NCI-H1105 (cell line): ENCODE measurements at regions not wholly inside any gene's neighbourhood (a gene's known extent, or its start where the extent isn't known, plus 50 kb on each side); places are given as distances from the start of the nearest gene placed in this dataset.

ENCODE experiments used
- DNase-seq: peaks from one replicate; lab custom pipeline; 2025; lab: John Stamatoyannopoulos, UW

DNA sequence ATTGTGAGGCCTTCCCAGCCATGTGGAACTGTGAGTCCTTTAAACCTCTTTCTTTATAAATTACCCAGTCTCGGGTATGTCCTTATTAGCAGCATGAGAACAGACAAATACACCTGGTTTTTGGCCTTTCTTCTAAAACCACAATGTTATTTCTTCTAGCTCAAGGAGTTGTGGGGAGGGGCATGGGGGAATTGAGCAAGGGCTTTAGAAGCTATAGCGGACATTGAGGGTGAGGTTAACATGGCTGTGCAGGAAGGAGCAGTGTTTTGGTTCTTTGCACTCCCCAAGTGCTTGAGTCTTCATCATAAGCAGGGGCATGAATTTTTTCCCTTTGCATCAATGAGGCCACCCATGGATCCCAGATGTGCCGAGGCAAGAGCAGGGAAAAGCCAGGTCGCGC, 86.8 kb downstream of the SPRING1 start:
- no peak for DNase-seq

DNA sequence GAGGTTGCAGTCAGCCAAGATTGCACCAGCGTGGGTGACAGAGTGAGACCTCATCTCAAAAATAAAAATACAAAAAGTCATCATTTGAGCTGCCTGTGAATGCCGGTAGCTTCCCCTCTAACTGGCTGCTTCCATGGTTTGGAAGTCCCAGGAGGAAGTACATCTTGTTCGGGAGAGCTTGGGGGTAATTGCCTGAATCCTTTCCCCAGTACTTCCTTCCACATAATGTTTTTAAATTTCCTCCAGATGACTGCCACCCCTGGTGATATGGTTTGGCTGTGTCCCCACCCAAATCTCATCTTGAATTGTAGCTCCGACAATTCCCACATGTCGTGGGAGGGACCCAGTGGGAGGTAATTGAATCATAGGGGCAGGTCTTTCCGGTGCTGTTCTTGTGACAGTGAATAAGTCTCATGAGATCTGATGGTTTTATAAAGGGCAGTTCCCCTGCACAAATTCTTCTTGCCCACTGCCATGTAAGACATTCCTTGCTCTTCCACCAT, 87.2 kb downstream of the SPRING1 start:
- no peak for DNase-seq

- no peak for DNase-seq
Observed at GRCh38 chr12:116650062-116650461, 87.8 kb downstream of the SPRING1 start.

DNA sequence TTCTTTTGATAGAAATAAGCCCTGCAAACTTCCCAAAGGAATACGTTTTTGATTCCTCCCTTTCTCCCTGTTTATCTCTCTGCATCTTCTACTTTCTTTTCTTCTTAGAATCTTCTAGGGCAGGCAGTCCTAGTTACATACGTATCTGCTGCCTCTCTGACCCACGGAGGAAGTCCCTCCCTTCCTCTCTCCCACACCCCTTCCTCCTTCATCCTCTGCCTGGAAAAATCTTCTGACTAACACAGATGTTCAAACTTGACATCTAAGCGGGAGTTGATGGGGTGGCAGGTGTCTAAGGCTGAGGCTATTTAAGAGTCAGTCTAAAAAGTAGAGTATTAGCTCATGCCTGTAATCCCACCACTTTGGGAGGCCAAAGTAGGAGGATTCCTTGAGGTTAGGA, 88.6 kb downstream of the MAP1LC3B2 start:
- DNase-seq, result no peak

- no peak for DNase-seq
Observed at GRCh38 chr12:116646901-116647300, 87.7 kb downstream of the MAP1LC3B2 start.

DNA sequence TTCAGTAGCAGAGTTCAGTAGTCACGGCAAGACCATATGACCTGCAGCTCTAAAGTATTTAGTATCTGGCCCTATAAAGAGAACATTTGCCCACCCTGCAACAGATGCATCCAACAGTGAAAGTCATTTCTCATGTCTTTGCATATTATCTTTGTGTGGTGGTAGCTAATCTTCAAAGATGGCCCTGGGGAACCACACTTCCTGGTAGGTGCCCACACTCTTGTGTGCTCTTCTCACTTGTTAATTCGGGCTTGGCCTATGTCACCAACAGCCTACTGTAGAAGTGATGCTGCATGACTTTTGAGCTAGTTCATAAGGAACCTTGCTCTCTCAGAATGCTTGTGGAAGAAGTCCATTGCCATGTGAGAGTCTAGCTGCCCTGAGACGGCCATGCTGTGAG, 85.6 kb downstream of the MAP1LC3B2 start:
- no peak for DNase-seq

DNA sequence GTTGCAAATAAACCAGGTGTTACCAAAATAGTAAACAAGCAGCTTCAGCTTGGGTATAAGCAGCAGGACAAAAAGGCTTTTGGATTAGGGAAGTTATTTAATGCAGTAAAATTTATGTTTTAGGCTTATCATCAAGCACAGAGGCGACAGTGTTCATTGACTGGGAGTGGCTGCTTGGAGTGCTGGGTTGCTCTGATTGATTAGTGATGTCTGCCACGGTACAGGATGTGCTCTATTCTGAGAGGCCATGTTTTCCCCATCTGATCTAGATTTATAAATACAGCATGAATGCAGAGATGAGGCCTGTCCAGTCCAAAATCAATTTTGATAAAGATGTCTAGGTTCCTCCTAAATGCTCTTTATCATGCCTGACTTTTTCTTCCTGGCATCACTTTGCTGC, 83.5 kb downstream of the MAP1LC3B2 start:
- no peak for DNase-seq

DNA sequence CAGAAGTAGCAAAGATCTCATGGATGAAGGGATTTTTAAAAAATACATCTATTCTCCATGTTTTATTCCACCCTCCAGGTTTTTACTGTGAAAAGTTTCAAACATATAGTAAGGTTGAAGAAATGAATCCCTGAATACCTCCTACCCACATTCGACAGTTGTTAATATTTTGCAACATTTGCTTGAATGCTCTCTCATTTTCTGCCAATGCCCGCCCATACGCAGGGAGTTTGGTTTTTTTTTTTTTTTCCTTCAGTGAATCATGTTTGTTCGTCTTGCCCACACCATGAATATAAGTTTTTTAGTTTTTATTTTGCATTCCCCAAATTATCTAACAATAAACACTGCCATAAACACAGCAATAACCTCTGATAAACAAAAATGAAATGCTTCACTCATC, 82.9 kb downstream of the MAP1LC3B2 start:
- no peak for DNase-seq

- no peak for DNase-seq
Observed at GRCh38 chr12:116640281-116640680, 81.1 kb downstream of the MAP1LC3B2 start.

DNA sequence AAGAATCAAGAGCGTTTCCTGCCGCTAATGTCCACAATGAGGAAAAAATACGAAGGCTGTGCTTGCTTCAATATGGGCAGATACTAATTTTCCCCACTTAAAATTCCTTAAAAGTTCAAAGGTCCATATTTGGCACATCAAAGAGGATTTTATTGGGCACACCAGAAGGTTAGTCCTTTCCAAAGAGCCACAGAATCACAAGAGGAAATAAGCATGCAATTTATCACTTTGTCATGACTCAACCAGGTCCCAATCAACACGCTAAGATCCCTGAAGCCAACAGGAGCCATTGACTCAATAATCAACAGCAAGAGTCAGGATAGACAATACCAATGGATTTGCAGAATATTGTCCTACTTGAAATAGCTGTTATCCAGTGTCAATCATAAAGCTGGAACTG, 80.6 kb downstream of the MAP1LC3B2 start:
- no peak for DNase-seq

- no peak for DNase-seq
Observed at GRCh38 chr12:116638376-116638775, 79.2 kb downstream of the MAP1LC3B2 start.

DNA sequence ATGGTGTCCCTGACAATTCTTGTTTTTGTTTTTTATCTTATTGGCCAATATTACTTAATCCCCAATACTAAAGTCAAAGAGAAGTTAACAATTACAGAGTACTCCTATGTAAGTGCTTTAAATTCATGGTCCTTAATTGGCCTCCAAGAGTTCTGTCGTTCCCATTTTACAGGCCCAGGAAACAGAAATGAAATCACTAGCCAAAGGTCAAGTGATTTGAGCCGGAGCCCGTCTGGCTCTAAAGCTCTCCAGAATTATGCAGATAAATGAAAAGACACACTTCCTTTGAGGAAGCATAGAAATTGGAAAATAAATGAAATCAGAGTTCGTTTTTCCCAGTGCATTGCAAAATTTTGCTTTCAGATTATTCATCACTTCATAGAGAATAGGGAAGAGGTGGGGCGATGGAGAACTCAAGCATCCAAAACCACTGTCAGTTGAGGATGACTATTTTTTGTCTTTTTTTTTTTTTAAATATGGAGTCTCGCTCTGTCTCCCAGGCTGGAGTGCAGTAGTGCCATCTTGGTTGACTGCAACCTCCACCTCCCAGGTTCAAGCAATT, 78.5 kb downstream of the MAP1LC3B2 start:
- no peak for DNase-seq

DNA sequence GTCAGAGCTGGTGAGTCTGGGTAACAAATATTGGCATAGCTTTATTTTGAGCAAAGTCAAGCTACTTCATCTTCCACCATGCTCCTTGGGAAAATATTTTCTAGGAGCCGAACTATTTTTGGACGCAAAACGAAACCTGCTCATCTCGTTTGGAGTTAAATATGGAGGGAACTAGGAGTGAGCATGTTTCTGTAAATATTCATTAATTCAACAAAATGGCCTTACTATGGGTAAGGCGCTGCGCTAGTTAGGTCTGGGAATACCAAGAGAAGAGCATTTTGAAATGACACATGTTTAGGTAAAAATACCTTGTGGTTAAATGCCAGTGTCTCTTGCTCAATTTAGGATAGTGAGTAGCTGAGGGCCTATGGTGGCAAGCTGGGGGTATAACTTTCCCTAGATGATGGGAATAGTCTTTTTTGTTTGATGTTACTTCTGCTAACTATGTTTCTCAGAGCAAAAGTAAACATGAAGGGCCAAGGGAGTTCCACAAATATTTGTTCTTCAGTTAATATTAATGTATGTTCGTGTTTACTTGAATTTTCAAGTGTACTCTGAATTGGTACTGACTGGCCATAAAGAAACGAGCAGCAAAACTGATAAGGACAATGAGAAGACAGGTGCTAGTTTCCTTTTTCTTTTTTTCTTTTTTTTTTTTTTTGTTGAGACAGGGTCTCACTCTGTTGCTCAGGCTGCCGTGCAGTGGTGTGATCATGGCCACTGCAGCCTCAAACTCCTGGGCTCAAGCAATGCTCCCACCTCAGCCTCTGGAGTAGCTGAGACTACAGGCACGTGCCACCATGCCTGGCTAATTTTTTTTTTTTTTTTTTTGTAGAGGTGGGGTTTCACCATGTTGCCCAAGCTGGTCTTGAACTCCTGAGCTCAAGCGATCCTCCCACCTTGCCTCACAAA, 77.7 kb downstream of the MAP1LC3B2 start:
- no peak for DNase-seq

- DNase-seq, result no peak
Observed at GRCh38 chr12:116635487-116635886, 76.3 kb downstream of the MAP1LC3B2 start.

- DNase-seq, result no peak
Observed at GRCh38 chr12:116633476-116633875, 74.3 kb downstream of the MAP1LC3B2 start.

DNA sequence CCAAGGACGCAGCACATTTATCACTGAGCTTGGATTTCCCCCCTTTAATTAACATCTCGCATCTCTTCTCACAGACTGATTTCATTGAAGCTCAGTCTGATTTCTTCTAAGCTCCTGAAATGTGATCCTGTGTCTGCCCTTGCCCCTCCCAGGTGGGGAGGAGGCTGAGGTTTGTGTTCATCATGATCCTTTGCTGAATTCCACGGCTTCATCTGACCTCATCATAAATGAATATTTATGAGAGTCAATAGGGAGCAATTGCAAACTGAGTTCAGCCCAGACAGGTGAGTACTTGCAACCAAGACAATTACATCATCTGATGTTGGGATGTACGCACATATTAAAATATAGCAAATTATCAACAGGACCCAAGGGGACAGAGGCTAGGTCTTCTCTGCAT, 72.4 kb downstream of the MAP1LC3B2 start:
- no peak for DNase-seq

DNA sequence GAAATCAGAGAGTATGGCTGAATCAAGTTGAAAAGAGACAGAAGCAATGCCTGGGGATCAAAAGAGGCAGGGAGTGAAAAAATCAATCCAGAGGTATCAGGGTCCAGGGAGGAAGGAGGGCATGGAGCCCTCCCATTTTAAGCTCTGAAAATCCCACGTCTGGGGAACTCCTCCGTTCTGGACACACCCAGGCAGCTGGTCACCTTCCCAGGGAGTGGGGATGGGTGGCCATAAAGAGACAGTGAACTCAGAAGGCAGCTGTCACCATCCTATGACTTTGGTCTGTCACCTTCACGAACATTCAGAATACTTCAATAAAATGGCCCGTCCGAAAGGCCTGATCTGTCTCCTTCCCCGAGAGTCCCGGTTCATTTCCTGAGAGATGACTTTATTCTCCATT, 71.6 kb downstream of the MAP1LC3B2 start:
- no peak for DNase-seq

DNA sequence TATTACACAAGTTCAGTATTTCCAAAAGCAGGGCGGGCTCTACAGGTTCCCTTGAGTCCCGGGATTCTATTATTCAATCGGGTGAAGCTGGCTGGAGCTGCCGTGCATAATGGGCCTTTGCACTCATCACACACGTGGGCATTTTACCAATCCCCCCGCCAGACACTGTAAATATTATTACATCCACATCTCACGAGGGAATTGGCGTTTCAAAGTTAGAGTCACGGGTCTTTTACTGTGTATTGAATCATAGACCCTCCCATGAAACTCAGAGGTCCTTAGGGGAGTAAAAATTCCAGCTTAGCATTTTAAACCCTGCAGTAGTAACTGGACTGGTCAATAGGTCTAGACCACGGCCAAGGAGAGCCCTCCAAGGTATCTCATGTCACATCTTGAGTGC, 70.3 kb downstream of the MAP1LC3B2 start:
- no peak for DNase-seq

GRCh38 chr12:116628989-116629388, 69.8 kb downstream of the MAP1LC3B2 start:
- no peak for DNase-seq

- DNase-seq, result no peak
Observed at GRCh38 chr12:116628450-116628793, 69.2 kb downstream of the MAP1LC3B2 start.
